K562 (cell line): ENCODE measurements at regions not wholly inside any gene's neighbourhood (a gene's known extent, or its start where the extent isn't known, plus 50 kb on each side); places are given as distances from the start of the nearest gene placed in this dataset.

Source experiments
- BRCA1 ChIP-seq, 2 experiments: fragments of 450-650 bp in 1 of 2; sonication (generic) in 1 of 2; formaldehyde crosslinking in 1 of 2; IDR thresholded peaks; 2 replicates each; pipeline versions ENCODE4 v1.5.0 to v1.6.1; 2017 to 2020; ENCODE audit warnings: mild to moderate bottlenecking in 1 of 2, missing genetic modification reagents in 1 of 2
- BRF1 ChIP-seq: IDR thresholded peaks from 3 replicates; pipeline ENCODE4 v1.6.1; 2011; ENCODE audit warnings: borderline replicate concordance, mild to moderate bottlenecking; ENCODE audit not compliant: insufficient read length; ENCODE audit errors: extremely low read depth
- HINFP ChIP-seq: fragments of 450-650 bp; conservative IDR thresholded peaks from 2 replicates; pipeline ENCODE4 v1.6.1; 2016; ENCODE audit warnings: missing genetic modification characterization, low read depth, mild to moderate bottlenecking, control low read depth, missing compliant biosample characterization
- MAFF ChIP-seq: IDR thresholded peaks from 2 replicates; pipeline ENCODE4 v1.6.1; 2012; ENCODE audit warnings: low read length, improper control_type of control experiment
- RNF2 ChIP-seq: sonication (generic); IDR thresholded peaks from 2 replicates; pipeline ENCODE4 v1.6.1; 2016
- SIN3B ChIP-seq: fragments of 450-650 bp; IDR thresholded peaks from 2 replicates; pipeline ENCODE4 v1.6.1; 2017; ENCODE audit warnings: low read depth, mild to moderate bottlenecking, moderate library complexity
- SMC3 ChIP-seq: conservative IDR thresholded peaks from 2 replicates; pipeline ENCODE4 v1.6.1; 2011; ENCODE audit warnings: low read depth, low read length, improper control_type of control experiment; ENCODE audit not compliant: insufficient read depth
- SPI1 ChIP-seq: IDR thresholded peaks from 2 replicates; pipeline ENCODE4 v1.6.1; 2011; ENCODE audit warnings: low read depth, low read length, control low read depth, borderline replicate concordance
- THRA ChIP-seq: fragments of 450-650 bp; IDR thresholded peaks from 2 replicates; pipeline ENCODE4 v1.6.1; 2017; ENCODE audit warnings: mild to moderate bottlenecking, moderate library complexity
- ZNF232 ChIP-seq: sonication (generic); formaldehyde crosslinking; IDR thresholded peaks from 2 replicates; pipeline ENCODE4 v1.8.0; 2022; ENCODE audit warnings: mild to moderate bottlenecking, missing genetic modification reagents
- ZNF431 ChIP-seq: sonication (generic); formaldehyde crosslinking; IDR thresholded peaks from 2 replicates; pipeline ENCODE4 v1.8.0; 2022; ENCODE audit warnings: mild to moderate bottlenecking, missing genetic modification reagents
- ZNF696 ChIP-seq: fragments of 250-450 bp; sonication (Bioruptor Pico); conservative IDR thresholded peaks from 2 replicates; pipeline ENCODE4 v1.4.0; 2020; ENCODE audit warnings: mild to moderate bottlenecking, moderate library complexity
- ZNF79 ChIP-seq: fragments of 250-450 bp; sonication (Bioruptor Pico); IDR thresholded peaks from 2 replicates; pipeline ENCODE4 v1.4.0; 2020; ENCODE audit warnings: low read depth, mild to moderate bottlenecking, moderate library complexity
- TF ChIP-seq, protein P1 (sequence below): fragments of 250-450 bp; sonication (Bioruptor Pico); IDR thresholded peaks from 2 replicates; pipeline ENCODE4 v1.4.0; 2020; ENCODE audit warnings: borderline replicate concordance
- TF ChIP-seq, protein P2 (sequence below), 2 experiments: fragments of 450-650 bp in 1 of 2; sonication (generic) in 1 of 2; formaldehyde crosslinking in 1 of 2; IDR thresholded peaks in 1 of 2; conservative IDR thresholded peaks in 1 of 2; 2 replicates each; pipeline versions ENCODE4 v1.6.1 to v1.8.1; 2016 to 2023; ENCODE audit warnings: mild to moderate bottlenecking in 2 of 2, moderate library complexity in 2 of 2, inconsistent platforms in 1 of 2, missing genetic modification reagents in 1 of 2
- TF ChIP-seq, protein P3 (sequence below): sonication (generic); formaldehyde crosslinking; IDR thresholded peaks from 2 replicates; pipeline ENCODE4 v1.8.1; 2023; ENCODE audit warnings: mild to moderate bottlenecking, missing genetic modification reagents
- TF ChIP-seq, protein P4 (sequence below): fragments of 250-450 bp; sonication (Bioruptor Pico); IDR thresholded peaks from 2 replicates; pipeline ENCODE4 v1.9.0; 2021; ENCODE audit warnings: mild to moderate bottlenecking, inconsistent platforms

GRCh38 chr10:78664929-78665553 is 403.7 kb upstream of the ZMIZ1 start (continued):
- no peak for TF ChIP-seq THRA
- TF ChIP-seq SIN3B = no peak
- TF ChIP-seq RNF2 = no peak
- TF ChIP-seq, protein P1, sequence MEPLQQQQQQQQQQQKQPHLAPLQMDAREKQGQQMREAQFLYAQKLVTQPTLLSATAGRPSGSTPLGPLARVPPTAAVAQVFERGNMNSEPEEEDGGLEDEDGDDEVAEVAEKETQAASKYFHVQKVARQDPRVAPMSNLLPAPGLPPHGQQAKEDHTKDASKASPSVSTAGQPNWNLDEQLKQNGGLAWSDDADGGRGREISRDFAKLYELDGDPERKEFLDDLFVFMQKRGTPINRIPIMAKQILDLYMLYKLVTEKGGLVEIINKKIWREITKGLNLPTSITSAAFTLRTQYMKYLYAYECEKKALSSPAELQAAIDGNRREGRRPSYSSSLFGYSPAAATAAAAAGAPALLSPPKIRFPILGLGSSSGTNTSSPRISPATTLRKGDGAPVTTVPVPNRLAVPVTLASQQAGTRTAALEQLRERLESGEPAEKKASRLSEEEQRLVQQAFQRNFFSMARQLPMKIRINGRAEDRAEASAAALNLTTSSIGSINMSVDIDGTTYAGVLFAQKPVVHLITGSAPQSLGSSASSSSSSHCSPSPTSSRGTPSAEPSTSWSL (CRISPR knock-in tag) = no peak
- no peak for TF ChIP-seq SPI1
- TF ChIP-seq ZNF696 (CRISPR knock-in tag) = no peak
- 0 out of 2 replicates have a peak, but pooled peaks have one; percentile 31 for TF ChIP-seq SMC3
- no peak for TF ChIP-seq ZNF232 (CRISPR knock-in tag)
- TF ChIP-seq ZNF79 (CRISPR knock-in tag) = no peak
- TF ChIP-seq, protein P2, sequence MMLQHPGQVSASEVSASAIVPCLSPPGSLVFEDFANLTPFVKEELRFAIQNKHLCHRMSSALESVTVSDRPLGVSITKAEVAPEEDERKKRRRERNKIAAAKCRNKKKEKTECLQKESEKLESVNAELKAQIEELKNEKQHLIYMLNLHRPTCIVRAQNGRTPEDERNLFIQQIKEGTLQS (IDR thresholded peaks at IDR 0.05) = no peak
- TF ChIP-seq, protein P2 (CRISPR knock-in tag; conservative IDR thresholded peaks at IDR 0.05) = no peak
- TF ChIP-seq, protein P3, sequence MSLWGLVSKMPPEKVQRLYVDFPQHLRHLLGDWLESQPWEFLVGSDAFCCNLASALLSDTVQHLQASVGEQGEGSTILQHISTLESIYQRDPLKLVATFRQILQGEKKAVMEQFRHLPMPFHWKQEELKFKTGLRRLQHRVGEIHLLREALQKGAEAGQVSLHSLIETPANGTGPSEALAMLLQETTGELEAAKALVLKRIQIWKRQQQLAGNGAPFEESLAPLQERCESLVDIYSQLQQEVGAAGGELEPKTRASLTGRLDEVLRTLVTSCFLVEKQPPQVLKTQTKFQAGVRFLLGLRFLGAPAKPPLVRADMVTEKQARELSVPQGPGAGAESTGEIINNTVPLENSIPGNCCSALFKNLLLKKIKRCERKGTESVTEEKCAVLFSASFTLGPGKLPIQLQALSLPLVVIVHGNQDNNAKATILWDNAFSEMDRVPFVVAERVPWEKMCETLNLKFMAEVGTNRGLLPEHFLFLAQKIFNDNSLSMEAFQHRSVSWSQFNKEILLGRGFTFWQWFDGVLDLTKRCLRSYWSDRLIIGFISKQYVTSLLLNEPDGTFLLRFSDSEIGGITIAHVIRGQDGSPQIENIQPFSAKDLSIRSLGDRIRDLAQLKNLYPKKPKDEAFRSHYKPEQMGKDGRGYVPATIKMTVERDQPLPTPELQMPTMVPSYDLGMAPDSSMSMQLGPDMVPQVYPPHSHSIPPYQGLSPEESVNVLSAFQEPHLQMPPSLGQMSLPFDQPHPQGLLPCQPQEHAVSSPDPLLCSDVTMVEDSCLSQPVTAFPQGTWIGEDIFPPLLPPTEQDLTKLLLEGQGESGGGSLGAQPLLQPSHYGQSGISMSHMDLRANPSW (CRISPR knock-in tag) = no peak
- TF ChIP-seq ZNF431 (CRISPR knock-in tag) = no peak
- TF ChIP-seq HINFP (tag) = no peak
- TF ChIP-seq, protein P4, sequence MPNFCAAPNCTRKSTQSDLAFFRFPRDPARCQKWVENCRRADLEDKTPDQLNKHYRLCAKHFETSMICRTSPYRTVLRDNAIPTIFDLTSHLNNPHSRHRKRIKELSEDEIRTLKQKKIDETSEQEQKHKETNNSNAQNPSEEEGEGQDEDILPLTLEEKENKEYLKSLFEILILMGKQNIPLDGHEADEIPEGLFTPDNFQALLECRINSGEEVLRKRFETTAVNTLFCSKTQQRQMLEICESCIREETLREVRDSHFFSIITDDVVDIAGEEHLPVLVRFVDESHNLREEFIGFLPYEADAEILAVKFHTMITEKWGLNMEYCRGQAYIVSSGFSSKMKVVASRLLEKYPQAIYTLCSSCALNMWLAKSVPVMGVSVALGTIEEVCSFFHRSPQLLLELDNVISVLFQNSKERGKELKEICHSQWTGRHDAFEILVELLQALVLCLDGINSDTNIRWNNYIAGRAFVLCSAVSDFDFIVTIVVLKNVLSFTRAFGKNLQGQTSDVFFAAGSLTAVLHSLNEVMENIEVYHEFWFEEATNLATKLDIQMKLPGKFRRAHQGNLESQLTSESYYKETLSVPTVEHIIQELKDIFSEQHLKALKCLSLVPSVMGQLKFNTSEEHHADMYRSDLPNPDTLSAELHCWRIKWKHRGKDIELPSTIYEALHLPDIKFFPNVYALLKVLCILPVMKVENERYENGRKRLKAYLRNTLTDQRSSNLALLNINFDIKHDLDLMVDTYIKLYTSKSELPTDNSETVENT = no peak
- no peak for TF ChIP-seq BRF1
- no peak for TF ChIP-seq BRCA1 (IDR thresholded peaks at IDR 0.05)
- TF ChIP-seq BRCA1 (CRISPR knock-in tag; IDR thresholded peaks at IDR 0.05) = no peak
- TF ChIP-seq MAFF = no peak
